ENCODE measurements at regions not wholly inside any gene's neighbourhood (a gene's known extent, or its start where the extent isn't known, plus 50 kb on each side); places are given as distances from the start of the nearest gene placed in this dataset.

GRCh38 chr3:88535563-88535962 lies 385.8 kb downstream of the C3orf38 start:
- FAIRE-seq: no peak
- intact Hi-C loops (cut with micrococcal nuclease; ENCODE audit: unreplicated experiment): no loop called here

GRCh38 chr3:88542916-88543315 lies 393.2 kb downstream of the C3orf38 start:
- no peak for DNase-seq (ENCODE audit: low read depth, low spot score)
- H3K4me1 ChIP-seq (ENCODE audit: control insufficient read depth, insufficient read depth, low read length): no peaks in the 10 kb centered on the region
- H3K9me3 ChIP-seq (replicated peaks; ENCODE audit: control insufficient read depth, insufficient read depth, low read length): no peaks in the 10 kb centered on the region
- no peaks in the 10 kb centered on the region for H3K79me2 ChIP-seq (ENCODE audit: control insufficient read depth, insufficient read depth, low read length)
- no peaks in the 10 kb centered on the region for H3K36me3 ChIP-seq (ENCODE audit: control insufficient read depth in 2 of 2, insufficient read depth in 2 of 2, low read length in 1 of 2)
- no peak overlapping the region for H3K27ac ChIP-seq (ENCODE audit: control insufficient read depth, insufficient read depth)
- TF ChIP-seq PAX8 (IDR thresholded peaks at IDR 0.05): no peak
- TF ChIP-seq E2F8 (IDR thresholded peaks at IDR 0.05; ENCODE audit: low read depth, partially characterized antibody): no peak
- no peak for TF ChIP-seq BHLHE40 (IDR thresholded peaks at IDR 0.05; ENCODE audit: borderline replicate concordance in 1 of 2, low read depth in 2 of 2, low read length in 1 of 2)
- TF ChIP-seq PAX5 (IDR thresholded peaks at IDR 0.05; ENCODE audit: borderline replicate concordance, low read depth, low read length): no peak
- TF ChIP-seq KAT2A (conservative IDR thresholded peaks at IDR 0.05; ENCODE audit: control insufficient read depth, low read depth, low read length): no peak
- TF ChIP-seq KDM1A (IDR thresholded peaks at IDR 0.05; ENCODE audit: borderline replicate concordance): no peak
- no peak overlapping the region for H3K9ac ChIP-seq (ENCODE audit: control insufficient read depth, insufficient read depth, low read length)
- H3K27me3 ChIP-seq (replicated peaks in 1 of 2; ENCODE audit: control insufficient read depth in 2 of 2, insufficient read depth in 2 of 2, low read length in 1 of 2): no peaks in the 10 kb centered on the region
- H4K20me1 ChIP-seq (ENCODE audit: control insufficient read depth, insufficient read depth): no peaks in the 10 kb centered on the region
- intact Hi-C loops (cut with micrococcal nuclease; ENCODE audit: unreplicated experiment) (no loop called here), in situ Hi-C loops (cut with MboI) (no loop called here)
- no peak for ATAC-seq
- ChIA-PET CTCF (no interaction called here), RAD21 (ENCODE audit: unreplicated experiment) (no interaction called here), SMC1A (ENCODE audit: uncharacterized antibody, unreplicated experiment) (no interaction called here), POLR2A (no interaction called here)
- no TSS peak for BruUV-seq (replicated peaks)
- FAIRE-seq: no peak
- H2AFZ ChIP-seq (ENCODE audit: control insufficient read depth, low read depth, low read length): no peak overlapping the region
- H3K4me3 ChIP-seq: no peak overlapping the region
- H3K4me2 ChIP-seq (ENCODE audit: control insufficient read depth, insufficient read depth): no peak overlapping the region

More at GRCh38 chr3:88535563-88535962, 385.8 kb downstream of the C3orf38 start:
- DNase-seq (ENCODE audit: low read depth, low spot score): no peak
- no peak for TF ChIP-seq NR2C1 (IDR thresholded peaks at IDR 0.05)
- TF ChIP-seq BACH1 (IDR thresholded peaks at IDR 0.05; ENCODE audit: borderline replicate concordance): no peak
- no peak for TF ChIP-seq HDGF (IDR thresholded peaks at IDR 0.05)
- TF ChIP-seq ASH2L (IDR thresholded peaks at IDR 0.05; ENCODE audit: borderline replicate concordance, low read depth): no peak
- TF ChIP-seq EED (IDR thresholded peaks at IDR 0.05; ENCODE audit: low read depth): no peak
- no peak for TF ChIP-seq MTA3 (IDR thresholded peaks at IDR 0.05; ENCODE audit: borderline replicate concordance, low read length)
- TF ChIP-seq SIX5 (IDR thresholded peaks at IDR 0.05; ENCODE audit: low read depth, low read length, severe bottlenecking): no peak
- no peak for TF ChIP-seq RELA (IDR thresholded peaks at IDR 0.05; ENCODE audit: borderline replicate concordance, partially characterized antibody)
- no peak for TF ChIP-seq CHD4 (IDR thresholded peaks at IDR 0.05)
- no peak for TF ChIP-seq CEBPB (IDR thresholded peaks at IDR 0.05; ENCODE audit: borderline replicate concordance in 1 of 2, low read depth in 2 of 2, low read length in 2 of 2)
- TF ChIP-seq NR2C2 (IDR thresholded peaks at IDR 0.05; ENCODE audit: borderline replicate concordance, control insufficient read depth, insufficient read length, low read depth): no peak
- TF ChIP-seq STAT1 (conservative IDR thresholded peaks at IDR 0.05): no peak
- TF ChIP-seq SMC3 (IDR thresholded peaks at IDR 0.05; ENCODE audit: borderline replicate concordance, low read length): no peak
- no peak for TF ChIP-seq RUNX3 (IDR thresholded peaks at IDR 0.05; ENCODE audit: low read length)
- Histone ChIP-seq H3K4me3 (no peak overlapping the region), H3K4me1 (ENCODE audit: control insufficient read depth, insufficient read depth, low read length) (no peaks in the 10 kb centered on the region), H3K9ac (ENCODE audit: control insufficient read depth, insufficient read depth, low read length) (no peak overlapping the region), H3K27ac (ENCODE audit: control insufficient read depth, insufficient read depth) (no peak overlapping the region), H3K27me3 (replicated peaks in 1 of 2; ENCODE audit: control insufficient read depth in 2 of 2, insufficient read depth in 2 of 2, low read length in 1 of 2) (no peaks in the 10 kb centered on the region), H3K4me2 (ENCODE audit: control insufficient read depth, insufficient read depth) (no peak overlapping the region), H2AFZ (ENCODE audit: control insufficient read depth, low read depth, low read length) (no peak overlapping the region), H3K9me3 (replicated peaks; ENCODE audit: control insufficient read depth, insufficient read depth, low read length) (no peaks in the 10 kb centered on the region), H3K36me3 (ENCODE audit: control insufficient read depth in 2 of 2, insufficient read depth in 2 of 2, low read length in 1 of 2) (no peaks in the 10 kb centered on the region), H3K79me2 (ENCODE audit: control insufficient read depth, insufficient read depth, low read length) (no peaks in the 10 kb centered on the region), H4K20me1 (ENCODE audit: control insufficient read depth, insufficient read depth) (no peaks in the 10 kb centered on the region)
- in situ Hi-C loops (cut with MboI): no loop called here
- no peak for ATAC-seq
- ChIA-PET POLR2A (no interaction called here), SMC1A (ENCODE audit: uncharacterized antibody, unreplicated experiment) (no interaction called here), CTCF (no interaction called here), RAD21 (ENCODE audit: unreplicated experiment) (no interaction called here)
- 56% methylated on average over 1 of the region's 1 CpG for WGBS (ENCODE audit: insufficient coverage, insufficient replicate concordance, low lambda C conversion rate, missing lambda C conversion rate)
- BruUV-seq (replicated peaks): no TSS peak

All from GM12878 (cell line).